ENCODE measurements at regions not wholly inside any gene's neighbourhood (a gene's known extent, or its start where the extent isn't known, plus 50 kb on each side); places are given as distances from the start of the nearest gene placed in this dataset.
A peak's percentile ranks its signal among the peaks of the same experiment; 100 is the strongest.

GRCh38 chr1:94725566-94725965 lies 94.6 kb upstream of the SLC44A3 start:
- TF ChIP-seq GABPA (IDR thresholded peaks at IDR 0.05; ENCODE audit: low read depth) (no peak), POLR2AphosphoS5 (IDR thresholded peaks at IDR 0.05; ENCODE audit: low read depth) (no peak), SPI1 (IDR thresholded peaks at IDR 0.05; ENCODE audit: borderline replicate concordance, low read depth) (no peak), REST (IDR thresholded peaks at IDR 0.05; ENCODE audit: insufficient replicate concordance, low read depth) (no peak), CTCF (IDR thresholded peaks at IDR 0.05; ENCODE audit: insufficient read depth, low read length) (no peak)

GRCh38 chr1:94723894-94724293 lies 96.3 kb upstream of the SLC44A3 start:
- H3K4me3 ChIP-seq (replicated peaks; ENCODE audit: insufficient read depth, low read length) = no peak overlapping the region
- TF ChIP-seq POLR2AphosphoS5 (IDR thresholded peaks at IDR 0.05; ENCODE audit: low read depth) (no peak), GABPA (IDR thresholded peaks at IDR 0.05; ENCODE audit: low read depth) (no peak), CTCF (IDR thresholded peaks at IDR 0.05; ENCODE audit: insufficient read depth, low read length) (no peak), REST (IDR thresholded peaks at IDR 0.05; ENCODE audit: insufficient replicate concordance, low read depth) (no peak)
- H3K27me3 ChIP-seq (ENCODE audit: insufficient read depth, poor library complexity, severe bottlenecking) = no peaks in the 10 kb centered on the region
- peak overlapping the region; percentile 12; the same call in 1 of the 2 replicates for H3K27ac ChIP-seq (replicated peaks)
- no peak for DNase-seq (ENCODE audit: low read depth in 1 of 2, low spot score in 1 of 2)

More at GRCh38 chr1:94725566-94725965, 94.6 kb upstream of the SLC44A3 start:
- DNase-seq (ENCODE audit: low read depth in 1 of 2, low spot score in 1 of 2) = no peak
- Histone ChIP-seq H3K27me3 (ENCODE audit: insufficient read depth, poor library complexity, severe bottlenecking) (no peaks in the 10 kb centered on the region), H3K27ac (replicated peaks) (no peak overlapping the region), H3K4me3 (replicated peaks; ENCODE audit: insufficient read depth, low read length) (no peak overlapping the region)

GRCh38 chr1:94723463-94723862 lies 96.7 kb upstream of the SLC44A3 start:
- DNase-seq (ENCODE audit: low read depth in 1 of 2, low spot score in 1 of 2) = no peak
- TF ChIP-seq REST (IDR thresholded peaks at IDR 0.05; ENCODE audit: insufficient replicate concordance, low read depth) = no peak
- no peak for TF ChIP-seq CTCF (IDR thresholded peaks at IDR 0.05; ENCODE audit: insufficient read depth, low read length)
- no peak for TF ChIP-seq GABPA (IDR thresholded peaks at IDR 0.05; ENCODE audit: low read depth)
- TF ChIP-seq SPI1 (IDR thresholded peaks at IDR 0.05; ENCODE audit: borderline replicate concordance, low read depth) = no peak
- TF ChIP-seq POLR2AphosphoS5 (IDR thresholded peaks at IDR 0.05; ENCODE audit: low read depth) = no peak
- peak overlapping the region; percentile 12; the same call in 1 of the 2 replicates for H3K27ac ChIP-seq (replicated peaks)
- H3K4me3 ChIP-seq (replicated peaks; ENCODE audit: insufficient read depth, low read length) = no peak overlapping the region
- H3K27me3 ChIP-seq (ENCODE audit: insufficient read depth, poor library complexity, severe bottlenecking) = no peaks in the 10 kb centered on the region
